CD4-positive, alpha-beta T cell treated with Interleukin-21 for 1 hour (primary cell): ENCODE measurements at regions not wholly inside any gene's neighbourhood (a gene's known extent, or its start where the extent isn't known, plus 50 kb on each side); places are given as distances from the start of the nearest gene placed in this dataset.

Source experiments
- DNase-seq: peaks from one replicate; pipeline ENCODE4 v3.0.0-alpha.2; 2020

GRCh38 chr2:198697794-198698193 is 759.9 kb downstream of the SATB2 start:
- no peak for DNase-seq

- DNase-seq, result no peak
Observed at GRCh38 chr2:198697218-198697617, 760.5 kb downstream of the SATB2 start.

- DNase-seq, result no peak
Observed at GRCh38 chr2:198695879-198696278, 761.9 kb downstream of the SATB2 start.

- no peak for DNase-seq
Observed at GRCh38 chr2:198692907-198693510, 764.7 kb downstream of the SATB2 start.

- DNase-seq, result no peak
Observed at GRCh38 chr2:198691236-198691635, 766.5 kb downstream of the SATB2 start.

- no peak for DNase-seq
Observed at GRCh38 chr2:198664321-198664720, 793.4 kb downstream of the SATB2 start.

GRCh38 chr2:198662905-198663304 is 794.8 kb downstream of the SATB2 start:
- DNase-seq, result no peak

DNA sequence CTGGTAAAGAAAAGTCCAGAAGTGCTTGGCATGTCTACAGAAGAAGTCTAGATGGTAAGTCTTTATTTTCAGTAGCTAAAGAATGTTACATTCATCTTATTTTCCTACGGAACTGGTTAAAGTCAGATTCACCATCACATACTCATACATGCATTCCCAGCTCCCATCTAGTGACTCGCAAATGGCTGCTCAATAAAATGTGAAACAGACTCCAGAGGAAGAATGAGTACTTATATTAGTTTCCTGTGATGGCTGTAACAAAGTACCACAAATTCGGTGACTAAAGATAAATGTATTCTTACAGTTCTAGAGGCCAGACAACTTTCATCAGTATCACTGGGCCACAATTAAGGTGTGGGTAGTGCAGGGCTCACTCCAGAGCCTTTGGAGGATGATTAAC is 797.2 kb downstream of the SATB2 start:
- no peak for DNase-seq

DNA sequence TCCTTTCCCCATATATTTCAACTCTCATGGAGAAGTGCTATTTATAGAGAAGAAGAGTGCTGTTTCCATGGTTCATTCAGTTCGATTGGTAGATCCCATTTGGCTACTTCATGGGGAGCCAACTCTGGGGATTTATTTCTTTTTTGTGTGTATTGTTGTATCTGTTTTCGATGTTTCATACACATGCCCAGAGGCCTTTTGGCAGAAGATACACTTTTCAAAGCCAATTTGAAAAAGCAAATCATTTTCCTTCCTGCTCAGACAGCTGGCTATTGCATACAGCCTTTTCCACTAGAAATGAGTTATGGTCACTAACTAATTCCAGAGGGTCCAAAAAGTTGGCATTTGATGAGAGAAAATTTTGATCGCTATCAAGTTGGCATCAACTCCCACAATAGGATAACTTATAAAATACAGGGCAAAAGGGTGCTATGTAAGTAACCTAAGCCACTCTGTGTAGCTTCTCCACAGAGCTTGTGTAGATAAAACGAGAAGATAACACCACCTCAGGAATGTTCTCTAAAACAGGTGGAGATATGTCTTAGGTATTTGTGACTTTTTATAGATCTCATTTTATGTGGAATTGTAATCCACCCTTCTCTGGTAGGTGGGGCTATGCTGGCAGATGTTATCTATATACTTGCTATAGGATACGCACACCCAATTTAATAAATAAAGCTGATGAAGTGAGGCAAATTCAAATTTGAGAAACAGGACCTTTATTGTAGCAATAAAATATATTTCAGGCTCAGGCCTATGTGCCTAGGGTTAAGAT is 798.5 kb downstream of the SATB2 start:
- no peak for DNase-seq

GRCh38 chr2:198657512-198658121 is 800.1 kb downstream of the SATB2 start:
- no peak for DNase-seq

- no peak for DNase-seq
Observed at GRCh38 chr2:198656869-198657268, 800.9 kb downstream of the SATB2 start.

GRCh38 chr2:198654646-198655045 is 803.1 kb downstream of the SATB2 start:
- no peak for DNase-seq

DNA sequence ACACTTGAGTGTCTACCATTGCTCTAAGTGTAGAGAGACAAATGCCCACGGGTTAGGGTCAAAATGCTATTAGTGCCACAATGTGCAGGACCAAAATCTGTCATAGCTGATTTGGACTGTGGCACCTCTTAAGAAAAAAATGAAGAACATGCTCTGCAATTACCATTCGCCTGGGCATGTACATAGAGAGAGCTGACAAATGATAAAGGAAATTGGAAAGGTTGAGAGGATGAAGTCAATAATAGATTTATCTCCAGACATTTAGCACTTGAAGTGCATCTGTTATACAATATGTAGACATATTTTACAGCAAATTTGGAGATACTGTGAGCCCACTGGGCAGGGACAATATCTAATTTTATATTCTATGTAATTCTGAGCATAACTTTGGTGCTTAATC is 804.4 kb downstream of the SATB2 start:
- no peak for DNase-seq

GRCh38 chr2:198652461-198652860 is 805.3 kb downstream of the SATB2 start:
- DNase-seq, result no peak

GRCh38 chr2:198645816-198646215 is 811.9 kb downstream of the SATB2 start:
- DNase-seq, result no peak

GRCh38 chr2:198641161-198641560 is 816.6 kb downstream of the SATB2 start:
- no peak for DNase-seq

GRCh38 chr2:198640463-198640862 is 817.3 kb downstream of the SATB2 start:
- no peak for DNase-seq

GRCh38 chr2:198639580-198639979 is 818.2 kb downstream of the SATB2 start:
- no peak for DNase-seq

DNA sequence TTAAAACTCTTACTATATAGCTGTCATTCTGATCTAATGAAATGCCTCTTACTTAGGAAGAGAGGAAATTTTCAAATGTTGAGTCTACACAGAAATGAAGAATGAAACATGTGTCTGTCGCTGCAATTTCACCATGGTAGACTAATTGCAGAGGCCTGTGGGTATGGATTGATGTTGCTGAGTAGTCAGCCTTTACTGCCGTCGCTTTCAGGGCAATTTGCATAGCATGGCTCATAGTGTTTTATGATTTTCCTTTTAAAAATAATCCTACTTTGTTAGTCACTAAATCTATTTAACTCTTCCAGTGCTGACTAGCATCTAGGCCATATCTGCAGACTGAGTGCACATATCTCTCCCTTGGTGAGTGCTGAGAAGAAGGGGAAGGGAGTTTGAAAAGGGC is 819.2 kb downstream of the SATB2 start:
- no peak for DNase-seq

GRCh38 chr2:198630384-198630783 is 826.0 kb downstream of the PLCL1 start:
- DNase-seq, result no peak

DNA sequence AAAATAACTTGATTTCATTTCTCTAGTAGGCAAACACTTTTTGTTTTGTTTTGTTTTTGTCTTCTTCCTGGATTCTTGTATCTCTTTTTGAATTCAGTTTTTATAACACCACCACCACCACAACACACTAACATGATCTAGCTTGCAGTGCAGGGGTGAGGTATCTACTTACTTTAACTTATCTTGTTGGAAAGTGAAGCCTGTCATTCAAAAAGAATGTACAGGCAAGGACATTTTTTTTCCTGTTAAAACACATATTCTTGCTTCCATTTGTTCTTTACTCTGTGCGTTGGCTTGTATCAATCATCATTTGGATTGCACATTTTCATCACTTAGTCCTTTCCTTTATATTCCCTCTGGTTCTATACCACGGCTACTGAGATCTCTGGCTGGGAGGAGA is 824.2 kb downstream of the PLCL1 start:
- DNase-seq, result no peak

DNA sequence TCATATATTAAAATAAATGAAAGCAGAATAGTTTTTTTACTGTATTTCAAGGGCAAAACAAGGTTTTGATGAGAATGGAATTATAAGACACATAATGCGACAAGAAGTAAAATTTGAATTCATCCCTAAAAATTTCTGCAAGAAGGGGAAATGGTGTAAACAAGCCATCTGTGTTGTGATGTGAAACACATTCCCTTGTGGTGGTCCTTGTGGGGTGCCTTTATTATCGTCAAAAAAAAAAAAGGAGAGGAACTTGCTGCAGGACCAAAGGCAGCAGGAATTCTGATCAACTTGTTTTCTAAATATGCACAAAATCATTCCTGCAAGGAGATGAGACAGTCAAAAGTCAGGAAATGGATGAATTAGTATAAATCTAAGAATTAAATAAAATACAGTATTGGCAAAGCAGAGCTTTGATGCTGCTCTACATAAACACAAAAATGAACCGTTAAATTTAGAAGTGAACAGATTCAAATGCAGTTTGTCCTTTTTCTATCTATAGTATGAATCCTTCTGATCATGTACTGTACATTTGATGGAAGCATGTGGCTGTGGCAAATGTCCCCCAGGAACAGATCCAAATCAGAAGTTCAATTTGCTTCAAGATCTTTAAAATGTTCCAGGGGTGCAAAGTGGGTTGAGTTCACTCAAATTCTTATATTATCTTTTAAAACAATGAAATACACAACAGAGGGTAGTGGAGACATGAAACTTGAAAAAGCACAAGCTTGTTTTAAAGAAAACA is 818.8 kb downstream of the PLCL1 start:
- DNase-seq, result no peak

GRCh38 chr2:198615972-198616371 is 811.6 kb downstream of the PLCL1 start:
- no peak for DNase-seq

- no peak for DNase-seq
Observed at GRCh38 chr2:198611201-198611600, 806.8 kb downstream of the PLCL1 start.
